ENCODE measurements at regions not wholly inside any gene's neighbourhood (a gene's known extent, or its start where the extent isn't known, plus 50 kb on each side); places are given as distances from the start of the nearest gene placed in this dataset.

DNA sequence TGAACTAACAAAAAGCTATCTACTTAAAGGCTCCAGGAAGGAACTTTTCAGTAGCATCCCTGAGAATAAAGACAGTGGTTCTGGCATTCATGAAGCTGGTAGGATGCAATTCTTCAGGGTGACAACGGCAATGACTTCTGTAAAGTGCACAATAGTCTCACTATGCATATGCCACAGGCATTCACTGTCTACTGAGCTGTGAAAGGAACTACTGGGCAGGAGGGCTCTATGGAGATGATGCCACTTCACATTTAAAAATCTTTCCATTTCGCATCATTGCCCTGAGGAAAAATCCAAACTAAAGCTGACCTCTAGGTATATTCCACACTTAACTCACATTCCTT is 2020.6 kb upstream of the PCDH20 start:
- TF ChIP-seq CTCF (IDR thresholded peaks at IDR 0.05; ENCODE audit: low read depth, low read length, missing input control) (no peak), SP1 (IDR thresholded peaks at IDR 0.05) (no peak), MAX (IDR thresholded peaks at IDR 0.05) (no peak), RAD21 (IDR thresholded peaks at IDR 0.05) (no peak), FOXA1 (IDR thresholded peaks at IDR 0.05) (no peak), YY1 (IDR thresholded peaks at IDR 0.05) (no peak), ZBTB33 (IDR thresholded peaks at IDR 0.05) (no peak), TAF1 (conservative IDR thresholded peaks at IDR 0.05) (no peak), JUND (IDR thresholded peaks at IDR 0.05) (no peak), RXRA (IDR thresholded peaks at IDR 0.05) (no peak)
- TF ChIP-seq, protein P1, sequence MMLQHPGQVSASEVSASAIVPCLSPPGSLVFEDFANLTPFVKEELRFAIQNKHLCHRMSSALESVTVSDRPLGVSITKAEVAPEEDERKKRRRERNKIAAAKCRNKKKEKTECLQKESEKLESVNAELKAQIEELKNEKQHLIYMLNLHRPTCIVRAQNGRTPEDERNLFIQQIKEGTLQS (IDR thresholded peaks at IDR 0.05), result no peak

Measured in liver (tissue), 3 donors.